AG04450 (cell line): ENCODE measurements at regions not wholly inside any gene's neighbourhood (a gene's known extent, or its start where the extent isn't known, plus 50 kb on each side); places are given as distances from the start of the nearest gene placed in this dataset.

Experiments used
- CTCF ChIA-PET: fragments of 300-600, 350-600 bp; formaldehyde crosslinking; extraction: SDS; loops from one replicate; lab custom pipeline; 2022; ENCODE audit warnings: antibody characterized with exemption, inconsistent platforms; lab: Charles Lee
- POLR2A ChIA-PET: fragments of 350-600 bp; formaldehyde crosslinking; extraction: SDS; loops from one replicate; lab custom pipeline; 2021; ENCODE audit warnings: antibody characterized with exemption, inconsistent platforms; lab: Yijun Ruan, JAX
- DNase-seq: peaks from one replicate; pipeline ENCODE4 v3.0.0-alpha.2; 2011; ENCODE audit warnings: low read depth, low spot score
- H3K27ac ChIP-seq: one replicate; pipeline ENCODE4 v1.5.1; 2012; ENCODE audit warnings: low read depth, low read length, control low read depth
- H3K27me3 ChIP-seq: one replicate; pipeline ENCODE4 v1.6.0; 2012; ENCODE audit warnings: low read length; ENCODE audit not compliant: control insufficient read depth, insufficient read depth
- H3K4me3 ChIP-seq: 2 replicates; pipeline ENCODE4 v1.5.1; 2011; ENCODE audit warnings: mild to moderate bottlenecking, low read depth, low read length, control low read depth
- H3K9me3 ChIP-seq: 2 replicates; pipeline ENCODE4 v1.5.1; 2012; ENCODE audit warnings: low read length; ENCODE audit not compliant: control insufficient read depth, insufficient read depth
- TF ChIP-seq, protein P1 (sequence below): IDR thresholded peaks from 2 replicates; pipeline ENCODE4 v1.5.1; 2011; ENCODE audit warnings: low read depth, low read length, control low read depth, inconsistent platforms

DNA sequence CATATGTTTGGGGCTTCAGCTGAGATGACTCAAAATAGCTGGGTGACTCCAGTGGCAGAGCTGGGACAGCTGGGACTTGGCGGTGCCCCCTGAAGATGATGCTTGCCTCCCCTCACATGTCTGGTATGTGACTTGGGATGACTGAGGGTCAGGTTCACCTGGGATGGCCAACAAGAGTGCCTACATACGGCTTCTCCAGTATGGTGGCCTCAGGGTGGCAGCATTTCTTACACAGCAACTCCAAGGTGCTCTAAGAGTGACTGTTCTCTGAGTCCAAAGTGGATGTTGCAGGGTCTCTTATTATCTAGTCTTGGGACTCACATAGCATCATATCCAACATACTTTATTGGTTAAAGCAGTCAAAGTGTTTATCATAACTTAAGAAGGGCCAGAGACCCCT lies 87.8 kb upstream of the CENPW start:
- ChIA-PET CTCF (no interaction called here), POLR2A (no interaction called here)
- no peak overlapping the region for H3K27ac ChIP-seq
- DNase-seq: no peak
- H3K9me3 ChIP-seq: no peaks in the 10 kb centered on the region
- H3K27me3 ChIP-seq: no peaks in the 10 kb centered on the region
- no peak overlapping the region for H3K4me3 ChIP-seq
- TF ChIP-seq, protein P1, sequence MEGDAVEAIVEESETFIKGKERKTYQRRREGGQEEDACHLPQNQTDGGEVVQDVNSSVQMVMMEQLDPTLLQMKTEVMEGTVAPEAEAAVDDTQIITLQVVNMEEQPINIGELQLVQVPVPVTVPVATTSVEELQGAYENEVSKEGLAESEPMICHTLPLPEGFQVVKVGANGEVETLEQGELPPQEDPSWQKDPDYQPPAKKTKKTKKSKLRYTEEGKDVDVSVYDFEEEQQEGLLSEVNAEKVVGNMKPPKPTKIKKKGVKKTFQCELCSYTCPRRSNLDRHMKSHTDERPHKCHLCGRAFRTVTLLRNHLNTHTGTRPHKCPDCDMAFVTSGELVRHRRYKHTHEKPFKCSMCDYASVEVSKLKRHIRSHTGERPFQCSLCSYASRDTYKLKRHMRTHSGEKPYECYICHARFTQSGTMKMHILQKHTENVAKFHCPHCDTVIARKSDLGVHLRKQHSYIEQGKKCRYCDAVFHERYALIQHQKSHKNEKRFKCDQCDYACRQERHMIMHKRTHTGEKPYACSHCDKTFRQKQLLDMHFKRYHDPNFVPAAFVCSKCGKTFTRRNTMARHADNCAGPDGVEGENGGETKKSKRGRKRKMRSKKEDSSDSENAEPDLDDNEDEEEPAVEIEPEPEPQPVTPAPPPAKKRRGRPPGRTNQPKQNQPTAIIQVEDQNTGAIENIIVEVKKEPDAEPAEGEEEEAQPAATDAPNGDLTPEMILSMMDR: no peak

DNA sequence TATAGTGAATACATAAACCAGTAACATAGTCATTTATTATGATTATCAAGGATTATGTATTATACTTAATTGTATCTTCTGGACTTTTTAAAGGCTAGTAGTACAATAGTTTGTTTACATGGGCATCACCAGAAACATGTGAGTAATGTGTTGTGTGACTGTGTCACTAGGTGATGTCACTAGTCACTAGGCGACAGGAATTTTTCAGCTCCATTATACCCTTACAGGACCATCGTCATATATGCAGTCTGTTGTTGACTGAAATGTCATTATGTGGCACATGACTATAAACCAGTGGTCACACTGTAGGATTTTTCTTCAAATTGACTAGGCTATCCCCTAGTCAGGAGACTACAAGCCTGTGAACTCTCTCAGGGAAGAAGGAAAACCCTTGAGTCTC lies 86.5 kb upstream of the CENPW start:
- TF ChIP-seq, protein P1: no peak
- ChIA-PET CTCF (no interaction called here), POLR2A (no interaction called here)
- no peak for DNase-seq
- Histone ChIP-seq H3K27ac (no peak overlapping the region), H3K9me3 (peaks cover 5% of the 10 kb centered on the region; the same call in 1 of the 2 replicates), H3K4me3 (no peak overlapping the region), H3K27me3 (no peaks in the 10 kb centered on the region)

DNA sequence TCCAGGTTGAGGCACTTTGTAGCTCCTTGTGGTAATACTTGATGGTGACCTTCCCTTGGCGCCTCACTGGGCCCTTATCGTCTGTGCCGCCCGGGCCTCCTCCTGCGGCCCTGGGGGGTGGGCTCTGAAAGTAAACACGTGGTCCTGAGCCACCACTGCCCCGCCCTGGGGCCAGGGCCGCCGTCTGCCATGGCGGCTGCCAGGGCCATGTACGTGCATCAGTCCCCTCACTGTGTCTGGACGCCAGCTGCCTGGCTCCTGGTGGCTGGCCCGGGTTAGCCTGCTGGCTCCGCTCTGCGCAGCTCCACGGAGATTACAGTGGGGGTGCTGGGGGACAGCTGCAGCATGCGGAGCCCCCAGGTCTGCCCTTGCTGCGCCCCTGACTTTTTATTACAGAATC lies 81.8 kb upstream of the CENPW start:
- ChIA-PET CTCF (no interaction called here), POLR2A (no interaction called here)
- no peak for DNase-seq

DNA sequence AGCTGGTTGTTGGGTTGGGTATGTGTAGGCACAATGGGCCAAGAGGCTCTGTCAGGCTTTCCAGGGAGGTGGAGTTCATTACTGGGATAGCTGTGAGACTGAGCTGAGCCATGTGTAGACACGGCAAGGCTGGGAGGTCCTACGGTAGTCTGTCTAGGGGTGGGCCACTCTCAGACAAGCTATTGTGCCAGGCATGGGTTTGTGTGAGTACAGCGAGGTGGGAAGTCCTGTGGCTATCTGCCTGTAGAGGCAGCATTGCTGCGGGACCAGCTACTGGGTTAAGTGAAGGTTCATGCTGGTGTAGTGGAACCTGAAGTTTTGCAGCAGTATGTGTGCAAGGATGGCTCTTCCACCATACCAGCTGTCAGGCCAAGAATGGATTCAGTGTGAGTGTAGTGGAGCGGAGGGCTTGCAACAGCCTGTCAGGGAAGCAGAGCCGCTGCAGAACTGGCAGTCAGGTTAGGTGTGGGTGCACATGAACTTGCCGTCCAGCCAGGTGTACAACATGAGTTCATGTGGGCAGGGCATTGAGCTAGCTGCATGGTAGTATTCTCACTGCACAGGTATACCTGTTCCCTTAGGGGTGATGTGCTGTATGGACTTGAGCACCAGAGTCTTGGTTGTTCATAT lies 78.0 kb upstream of the CENPW start:
- Histone ChIP-seq H3K27ac (no peak overlapping the region), H3K27me3 (no peaks in the 10 kb centered on the region), H3K9me3 (peaks cover 5% of the 10 kb centered on the region; the same call in 1 of the 2 replicates), H3K4me3 (no peak overlapping the region)
- TF ChIP-seq, protein P1: no peak
- ChIA-PET POLR2A (no interaction called here), CTCF (no interaction called here)
- DNase-seq: no peak

More for the DNA sequence above, 81.8 kb upstream of the CENPW start:
- TF ChIP-seq, protein P1: no peak
- H3K27ac ChIP-seq: no peak overlapping the region
- H3K27me3 ChIP-seq: no peaks in the 10 kb centered on the region
- H3K9me3 ChIP-seq: peaks cover 5% of the 10 kb centered on the region; the same call in 1 of the 2 replicates
- no peak overlapping the region for H3K4me3 ChIP-seq

DNA sequence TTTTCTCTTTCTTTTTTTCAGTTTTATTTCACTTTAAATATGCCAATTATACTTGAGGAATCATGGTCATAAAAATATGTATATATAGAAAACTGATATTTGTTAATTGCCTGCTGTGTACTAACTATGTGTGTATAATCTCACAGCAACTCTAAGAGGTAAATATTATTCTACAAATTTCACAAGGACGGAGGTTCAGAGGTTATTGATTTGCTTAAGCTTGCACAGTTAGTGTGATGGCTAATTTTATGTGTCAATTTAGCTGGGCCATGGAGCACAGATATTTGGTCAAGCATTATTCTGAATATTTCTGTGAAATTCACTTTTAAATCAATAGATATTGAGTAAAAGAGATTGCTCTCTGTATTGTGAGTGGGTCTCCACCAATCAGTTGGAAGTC lies 75.7 kb upstream of the CENPW start:
- H3K27me3 ChIP-seq: no peaks in the 10 kb centered on the region
- no peaks in the 10 kb centered on the region for H3K9me3 ChIP-seq
- H3K4me3 ChIP-seq: no peak overlapping the region
- DNase-seq: no peak
- TF ChIP-seq, protein P1: no peak
- ChIA-PET CTCF (no interaction called here), POLR2A (no interaction called here)
- H3K27ac ChIP-seq: no peak overlapping the region
